NT2/D1 (cell line): ENCODE measurements at regions not wholly inside any gene's neighbourhood (a gene's known extent, or its start where the extent isn't known, plus 50 kb on each side); places are given as distances from the start of the nearest gene placed in this dataset.

Experiments
- SUZ12 ChIP-seq: IDR thresholded peaks from 2 replicates; pipeline ENCODE4 v1.6.1; 2011; ENCODE audit not compliant: insufficient read length, insufficient read depth; ENCODE audit errors: extremely low read depth
- YY1 ChIP-seq: IDR thresholded peaks from 2 replicates; pipeline ENCODE4 v1.6.1; 2011; ENCODE audit not compliant: insufficient read length, insufficient read depth
- ZNF274 ChIP-seq: IDR thresholded peaks from 2 replicates; pipeline ENCODE4 v1.6.1; 2011; ENCODE audit warnings: mild to moderate bottlenecking, low read depth, low read length

DNA sequence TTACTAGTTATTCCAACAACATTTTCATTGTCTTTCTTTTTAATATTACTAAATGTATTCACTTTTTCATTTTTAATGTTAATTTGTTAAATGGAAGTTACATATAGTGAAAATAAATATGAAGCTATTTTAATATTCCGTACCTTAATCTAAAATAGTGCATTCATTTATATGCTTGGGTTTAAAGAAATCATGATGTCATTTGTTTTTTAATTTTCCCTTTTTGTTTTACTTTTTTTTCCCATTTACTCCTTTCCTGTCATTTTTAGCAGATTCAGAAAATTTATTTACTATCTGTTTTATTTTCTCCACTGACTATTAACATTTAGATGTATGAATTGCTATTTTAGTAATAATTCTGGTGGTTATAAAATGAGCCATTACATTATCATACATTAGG is 183.0 kb upstream of the CDH9 start:
- TF ChIP-seq YY1 (no peak), ZNF274 (no peak), SUZ12 (no peak)
